ENCODE measurements at regions not wholly inside any gene's neighbourhood (a gene's known extent, or its start where the extent isn't known, plus 50 kb on each side); places are given as distances from the start of the nearest gene placed in this dataset.

DNA sequence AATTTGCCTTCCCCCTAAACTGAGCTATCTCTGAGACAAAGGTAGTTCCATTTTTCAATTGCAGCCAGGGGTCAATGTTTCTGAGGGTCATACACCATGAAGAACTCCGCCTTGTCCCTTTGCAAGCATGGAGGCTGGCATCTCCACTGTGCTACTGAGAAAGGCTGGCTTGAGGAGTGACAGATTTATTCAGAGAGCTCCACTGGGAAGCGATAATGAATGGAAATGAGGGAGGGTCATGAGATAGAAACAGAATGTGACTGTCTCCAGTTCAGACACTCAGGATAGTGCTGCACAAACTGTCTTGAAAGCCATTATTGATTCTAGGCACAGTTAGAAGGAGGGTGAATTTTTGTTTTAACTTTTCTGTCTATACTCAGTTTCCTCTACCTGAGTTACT is 197.5 kb downstream of the ZNF326 start:
- no peak for DNase-seq

DNA sequence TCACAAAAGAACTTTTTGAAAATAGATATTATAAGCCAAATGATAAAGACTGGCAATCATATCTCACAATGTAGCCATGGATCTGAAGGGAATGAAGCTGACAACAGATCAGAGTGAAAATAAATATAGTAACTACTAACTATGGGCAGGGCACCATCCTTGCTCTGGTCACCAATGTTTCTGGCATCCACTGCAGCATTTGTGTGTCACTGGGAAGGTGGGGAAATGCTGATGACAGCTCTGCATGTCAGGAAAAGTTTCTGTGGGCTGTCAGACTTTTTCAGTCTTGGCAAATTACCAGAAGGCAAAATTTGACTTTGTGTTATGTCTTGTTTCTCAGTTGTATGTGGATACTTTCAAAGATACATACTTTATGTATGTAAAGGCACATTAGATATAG is 195.6 kb downstream of the ZNF326 start:
- DNase-seq, result no peak

DNA sequence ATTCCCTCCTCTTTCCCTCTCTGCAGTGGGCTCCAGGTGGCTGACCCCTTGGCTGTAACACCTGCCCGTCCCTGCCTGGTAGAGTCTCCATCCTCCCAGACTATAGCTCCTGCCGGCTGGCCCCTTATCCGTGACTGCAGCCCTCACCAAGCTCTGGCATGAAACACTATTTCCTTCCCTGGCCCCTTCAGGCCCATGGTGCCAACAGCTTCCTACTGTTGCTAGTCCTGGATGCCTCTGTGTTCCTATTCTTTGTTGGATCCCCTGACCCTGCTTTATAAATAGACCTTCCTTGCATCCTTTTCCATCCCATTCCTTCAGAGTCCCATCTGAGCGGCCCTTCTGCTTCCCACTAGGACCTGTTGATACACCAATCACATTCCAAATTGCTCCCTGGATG is 195.0 kb downstream of the ZNF326 start:
- DNase-seq, result no peak

DNA sequence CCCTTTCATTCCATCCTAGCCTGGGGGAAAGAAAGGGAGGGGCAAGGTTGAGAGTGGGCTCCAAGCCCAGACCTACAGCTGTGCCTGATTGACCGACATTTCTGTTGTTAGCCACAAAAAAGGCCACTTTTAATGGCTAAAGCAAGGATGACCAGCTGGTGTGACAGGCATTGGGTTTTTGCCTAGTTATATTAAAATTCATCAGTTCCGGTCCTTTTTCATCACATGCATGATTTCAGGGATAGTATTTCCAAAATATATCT is 192.3 kb downstream of the ZNF326 start:
- DNase-seq, result no peak

DNA sequence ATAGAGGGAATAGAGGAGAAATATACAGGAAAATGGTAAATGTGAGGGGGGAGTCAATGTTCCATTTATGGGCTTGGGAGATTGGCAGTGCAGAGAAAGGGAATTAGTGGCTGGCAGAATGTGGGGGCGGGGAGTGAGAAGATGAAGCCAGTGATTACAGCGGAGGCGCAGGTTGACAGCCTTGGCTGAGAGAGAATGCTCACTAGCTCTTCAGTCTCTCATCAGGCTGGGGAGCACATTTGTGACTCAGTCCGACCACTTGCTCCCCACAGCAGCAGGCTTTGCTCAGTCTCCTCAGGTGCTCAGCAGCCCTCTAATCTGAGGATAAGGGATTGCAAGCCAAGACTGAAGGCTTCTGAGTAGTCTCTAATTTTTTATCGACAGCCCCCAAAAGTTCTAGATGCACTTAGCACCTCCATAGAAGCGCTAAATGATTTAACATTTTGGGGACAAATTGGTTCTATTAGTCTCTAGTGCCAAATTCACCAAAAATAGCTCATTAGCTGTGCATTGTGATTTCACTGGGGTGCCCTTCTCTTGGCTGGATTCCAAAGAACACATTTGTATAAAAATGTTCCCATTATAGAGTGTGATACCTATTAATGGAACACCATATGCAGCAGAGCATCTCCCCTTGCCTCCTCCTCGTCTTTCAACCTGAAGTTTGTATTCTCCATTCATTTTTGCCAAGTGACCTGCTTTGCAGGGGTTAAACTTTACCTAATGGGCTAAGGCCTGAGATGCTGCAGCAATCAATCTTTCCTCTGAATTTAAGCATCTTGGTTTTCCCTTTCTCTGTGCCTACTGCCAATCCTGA is 191.8 kb downstream of the ZNF326 start:
- DNase-seq, result no peak

DNA sequence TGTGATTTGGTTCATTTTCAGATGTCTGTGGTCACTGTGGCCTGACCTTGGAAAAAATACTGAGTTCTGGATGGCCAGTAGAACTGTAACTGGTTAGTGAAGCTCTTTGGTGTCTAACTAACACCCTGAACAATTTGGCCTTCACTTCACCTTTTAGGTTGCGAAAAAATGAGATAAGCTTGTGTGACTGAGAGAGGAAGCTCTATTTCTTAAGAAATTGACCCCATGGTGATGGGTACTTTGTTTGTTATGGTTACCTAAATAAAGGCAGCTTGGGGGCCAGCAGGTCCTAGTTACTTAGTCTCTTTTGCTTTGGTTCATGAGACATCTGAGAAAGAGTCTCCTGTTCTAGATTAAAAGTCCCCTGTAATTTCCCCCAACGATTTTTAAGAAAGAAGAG is 181.6 kb downstream of the ZNF326 start:
- peak in 1 of 2 donors; percentile 12 for DNase-seq

DNA sequence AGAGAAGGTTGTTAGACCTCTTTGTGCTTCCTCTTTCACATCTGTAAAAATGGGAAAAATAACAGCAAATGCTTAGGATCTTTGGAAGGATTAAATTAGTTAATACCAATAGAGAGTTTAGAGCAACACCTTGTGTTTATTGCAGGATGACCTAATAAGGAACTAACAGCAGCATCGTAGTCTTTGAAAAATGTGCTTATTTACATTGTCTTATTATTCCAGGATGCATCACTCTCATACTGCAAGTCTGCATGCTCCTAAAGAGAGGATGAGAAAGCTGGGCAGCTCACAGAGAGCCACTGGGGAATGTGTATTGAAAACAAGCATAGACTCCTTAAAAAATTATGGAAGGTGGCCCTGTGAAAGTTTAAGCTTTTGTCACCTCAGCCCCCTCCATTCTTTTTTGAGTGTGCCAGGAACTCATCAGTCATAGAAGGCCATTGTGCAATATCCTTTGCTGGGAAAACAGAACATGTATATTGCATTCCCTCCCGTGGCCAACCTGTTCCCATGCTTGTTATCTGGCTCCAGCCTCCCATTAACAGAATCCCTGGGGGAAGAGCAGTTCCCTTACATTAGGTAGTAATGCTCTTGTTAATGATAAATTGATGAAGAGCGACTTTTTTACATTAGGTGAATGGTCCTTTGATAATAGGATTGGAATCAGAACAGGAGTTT is 180.7 kb downstream of the ZNF326 start:
- DNase-seq, result no peak

DNA sequence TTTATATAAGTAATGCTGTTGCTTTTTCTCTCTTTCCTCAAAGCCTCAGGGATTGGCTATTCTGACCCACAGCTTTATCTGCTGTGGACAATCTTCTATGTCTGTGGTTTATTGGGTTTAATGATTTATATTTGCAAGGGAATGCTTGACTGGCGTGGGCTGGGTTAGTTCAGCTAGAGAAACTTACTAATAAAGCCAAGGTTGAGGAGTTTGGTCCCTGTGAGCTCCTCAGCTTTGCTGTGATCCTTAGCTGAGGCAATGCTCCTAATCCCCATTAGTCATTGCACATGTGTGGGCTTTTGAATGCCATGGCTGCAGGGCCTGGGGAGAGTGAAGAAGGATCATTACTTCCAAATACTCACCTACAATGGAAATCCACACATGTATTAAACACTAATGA is 179.3 kb downstream of the ZNF326 start:
- DNase-seq, result no peak

DNA sequence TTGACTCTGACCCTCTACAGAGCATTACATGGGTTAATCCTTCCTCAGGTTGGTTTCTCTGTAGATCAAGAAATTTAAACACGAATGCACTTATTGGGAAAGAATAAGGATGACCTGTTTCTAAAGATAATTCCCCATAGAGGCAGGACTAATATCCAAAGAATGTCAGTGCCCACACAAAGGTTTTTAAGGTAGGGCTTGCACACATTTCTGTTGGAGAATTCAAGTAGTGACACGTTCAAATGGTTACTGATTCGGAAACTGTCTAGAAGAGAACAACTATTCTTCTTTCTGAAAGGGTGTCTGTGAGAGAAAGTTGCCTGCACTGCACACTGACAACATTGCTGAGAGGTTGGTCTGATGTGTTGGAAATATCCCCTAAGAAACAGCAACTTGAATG is 167.3 kb downstream of the ZNF326 start:
- DNase-seq, result no peak

DNA sequence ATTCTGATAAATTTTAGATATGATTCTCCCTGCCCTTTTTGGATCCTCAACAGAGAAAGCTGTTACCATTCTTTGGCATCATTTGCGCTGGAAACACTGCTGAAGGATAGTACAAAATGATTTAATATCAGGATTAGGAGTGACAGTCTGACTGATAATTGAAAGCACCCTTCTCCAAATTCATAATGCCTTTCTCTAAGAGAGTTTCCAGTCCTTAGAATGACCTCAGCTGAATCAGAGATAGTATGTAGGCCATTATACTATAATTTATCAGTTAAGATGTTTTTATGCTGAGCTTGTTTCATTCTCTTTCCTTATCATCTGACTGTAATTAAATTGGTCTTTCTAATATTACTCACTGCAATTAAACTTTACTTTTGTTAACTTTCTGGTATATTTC is 166.7 kb downstream of the ZNF326 start:
- DNase-seq, result no peak

DNA sequence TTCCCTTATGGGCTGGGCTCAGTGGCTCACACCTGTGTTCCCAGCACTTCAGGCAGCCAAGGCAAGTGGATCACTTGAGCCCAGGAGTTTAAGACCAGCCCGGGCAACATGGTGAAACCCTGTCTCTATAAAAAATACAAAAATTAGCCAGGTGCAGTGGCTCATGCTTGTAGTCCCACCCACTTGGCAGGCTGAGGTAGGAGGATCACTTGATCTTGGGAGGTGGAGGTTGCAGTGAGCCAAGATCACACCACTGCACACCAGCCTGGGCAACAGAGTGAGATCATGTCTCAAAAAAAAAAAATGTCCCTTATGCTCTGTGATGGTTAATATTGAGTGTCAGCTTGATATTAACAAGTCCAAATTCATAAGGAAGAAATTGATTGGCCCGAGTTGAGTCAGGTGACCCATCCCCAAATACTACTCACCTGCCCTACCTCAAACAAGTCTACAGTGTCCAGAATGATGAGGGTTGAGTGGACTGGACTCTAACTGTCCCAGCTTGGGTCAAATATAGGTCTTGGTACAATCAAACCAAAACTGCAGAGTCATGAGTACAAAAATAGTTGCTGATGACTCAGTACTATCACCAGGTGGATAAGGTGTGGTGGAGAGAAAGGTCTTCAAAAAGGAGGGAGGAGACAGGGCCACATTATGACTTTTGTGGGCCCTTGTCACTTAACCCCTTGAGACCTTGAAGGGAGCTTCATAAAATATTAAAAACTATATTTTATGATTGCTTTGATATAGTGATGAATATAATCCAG is 161.0 kb downstream of the ZNF326 start:
- DNase-seq, result no peak

DNA sequence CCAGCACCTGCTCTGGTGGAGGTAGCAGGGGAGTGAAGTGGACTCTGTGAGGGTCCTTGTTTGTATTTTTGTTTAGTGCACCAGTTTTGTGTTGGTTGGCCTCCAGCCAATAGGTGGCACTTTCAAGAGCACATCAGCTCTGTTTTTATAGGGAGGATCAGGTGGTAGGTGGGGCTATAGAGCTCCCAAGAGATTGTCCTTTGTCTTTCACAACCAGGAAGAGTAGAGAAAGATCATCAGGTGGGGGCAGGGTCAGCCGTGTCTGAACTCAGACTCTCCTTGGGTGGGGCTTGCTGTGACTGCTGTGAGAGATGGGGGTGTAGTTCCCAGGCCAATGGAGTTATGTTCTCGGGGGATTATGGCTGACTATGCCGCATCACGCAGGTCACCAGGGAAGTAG is 159.8 kb downstream of the ZNF326 start:
- no peak for DNase-seq

DNA sequence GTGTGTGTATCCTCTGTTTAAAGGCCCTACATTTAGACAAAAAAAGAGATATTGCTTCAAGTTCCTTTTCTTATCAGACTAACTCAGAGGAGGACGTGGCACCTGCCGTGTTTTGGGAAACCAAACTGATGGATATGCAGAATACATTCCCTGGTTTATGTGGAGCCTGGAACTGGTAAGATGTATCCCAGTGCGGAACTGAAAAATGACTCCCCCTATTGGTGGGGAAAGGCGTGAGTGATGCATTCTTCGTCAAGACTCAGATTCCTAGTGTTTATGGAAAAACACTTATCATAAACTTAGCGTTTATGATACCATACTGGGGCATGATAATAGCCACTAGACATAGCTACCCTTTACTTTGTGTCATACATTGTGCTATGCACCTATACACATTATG is 154.2 kb downstream of the ZNF326 start:
- DNase-seq, result no peak

DNA sequence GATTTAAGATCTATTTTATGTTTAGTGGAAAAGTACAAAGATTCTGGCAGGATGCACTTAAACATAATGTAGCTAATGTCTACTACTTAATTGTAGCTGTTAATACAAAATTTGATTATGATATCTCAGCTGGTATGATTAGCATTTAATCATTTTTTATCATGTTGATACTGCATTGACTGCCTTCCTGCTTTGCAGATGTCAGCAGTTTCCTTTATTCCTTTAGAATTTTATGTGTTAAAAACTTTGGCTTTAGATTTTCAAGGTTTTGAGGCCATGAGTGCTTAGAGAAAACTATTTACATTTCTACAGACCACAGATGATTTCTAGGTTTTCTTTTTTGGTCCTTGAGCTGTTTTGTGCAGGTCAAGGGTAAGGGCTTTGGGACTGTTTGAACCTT is 152.2 kb downstream of the ZNF326 start:
- no peak for DNase-seq

DNA sequence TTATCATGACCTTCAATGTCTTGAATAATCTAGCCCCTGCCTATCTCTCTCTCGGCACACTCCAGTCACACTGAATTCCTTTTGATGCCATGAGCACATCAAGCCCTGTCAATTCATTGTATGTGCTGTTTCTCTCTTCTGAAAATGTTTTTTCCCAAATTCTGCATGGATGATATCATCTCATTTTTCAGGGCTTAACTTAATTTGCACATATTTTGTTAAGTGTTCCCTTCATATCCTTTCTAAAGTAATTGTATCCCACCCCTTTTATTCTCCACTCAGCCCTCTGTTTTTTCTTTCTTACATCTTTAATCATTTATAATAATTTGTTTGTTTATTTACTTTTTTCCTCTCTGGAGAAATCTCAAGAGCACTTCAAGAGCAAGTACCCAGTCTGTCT is 149.9 kb downstream of the ZNF326 start:
- no peak for DNase-seq

DNA sequence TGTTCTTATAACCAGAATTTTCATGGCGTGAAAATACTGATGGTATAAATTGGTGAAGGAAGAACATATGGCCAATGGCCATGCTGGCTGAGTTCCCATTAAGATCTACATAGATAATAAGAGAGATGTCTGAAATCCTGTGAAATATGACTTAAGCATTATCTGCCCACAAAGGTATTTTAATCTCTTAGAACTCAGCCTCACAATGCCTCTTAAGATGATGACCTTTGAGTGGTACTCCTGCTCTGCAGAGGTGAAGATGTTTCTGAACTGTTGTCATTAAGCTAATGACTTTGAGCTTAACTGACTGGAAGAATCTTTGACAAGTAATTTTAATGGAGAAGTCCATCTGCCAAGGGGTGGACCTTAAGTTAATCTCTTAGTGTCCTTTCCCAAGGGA is 148.7 kb downstream of the ZNF326 start:
- DNase-seq, result no peak

DNA sequence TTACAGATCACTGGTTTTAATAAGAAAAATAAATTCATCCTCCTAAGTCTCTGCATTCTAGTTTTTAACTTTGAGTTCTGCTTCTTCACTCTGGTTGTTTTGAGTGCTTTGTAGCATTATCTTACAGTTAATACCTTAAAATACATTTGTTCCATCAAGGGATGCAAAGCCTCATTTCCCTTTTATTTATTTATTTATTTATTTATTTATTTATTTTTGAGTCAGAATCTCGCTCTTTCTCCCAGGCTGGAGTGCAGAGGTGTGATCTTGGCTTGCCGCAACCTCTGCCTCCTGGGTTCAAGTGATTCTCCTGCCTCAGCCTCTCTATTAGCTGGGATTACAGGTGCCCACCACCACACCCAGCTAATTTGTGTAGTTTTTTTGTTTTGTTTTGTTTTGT is 147.8 kb downstream of the ZNF326 start:
- DNase-seq, result no peak

DNA sequence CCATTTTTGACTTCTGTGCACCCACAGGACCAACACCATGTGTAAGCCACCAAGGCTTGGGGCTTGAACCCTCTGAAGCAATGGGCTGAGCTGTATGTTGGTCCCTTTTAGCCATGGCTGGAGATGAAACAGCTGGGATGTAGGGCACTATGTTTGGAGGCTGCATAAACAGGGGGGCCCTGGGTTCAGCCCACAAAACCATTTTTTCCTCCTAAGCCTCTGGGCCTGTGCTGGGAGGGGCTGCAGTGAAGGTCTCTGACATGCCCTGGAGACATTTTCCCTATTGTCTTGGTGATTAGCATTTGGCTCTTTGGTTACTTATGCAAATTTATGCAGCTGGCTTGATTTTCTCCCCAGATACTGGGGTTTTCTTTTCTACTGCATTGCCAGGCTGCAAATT is 144.9 kb downstream of the ZNF326 start:
- DNase-seq, result no peak

DNA sequence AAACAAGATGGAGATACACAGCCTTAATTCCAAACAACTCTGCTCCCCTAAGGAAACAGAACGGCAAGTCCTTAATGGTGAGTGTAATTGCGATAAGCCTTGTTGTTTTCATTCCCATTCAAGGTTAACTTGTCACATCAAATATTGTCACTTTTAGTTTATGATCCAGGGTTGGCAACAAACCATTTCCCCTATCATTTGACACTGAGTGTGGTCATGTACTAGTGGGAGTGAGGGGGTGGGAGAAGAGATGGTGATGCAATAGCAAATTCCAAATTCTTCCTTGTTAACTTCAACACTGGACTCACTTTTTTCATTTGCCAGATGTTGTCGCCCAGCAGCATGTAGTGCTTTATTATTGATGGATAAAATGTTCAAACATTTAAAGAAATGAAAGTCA is 140.4 kb downstream of the ZNF326 start:
- peak; percentile 14 to 34 for DNase-seq

DNA sequence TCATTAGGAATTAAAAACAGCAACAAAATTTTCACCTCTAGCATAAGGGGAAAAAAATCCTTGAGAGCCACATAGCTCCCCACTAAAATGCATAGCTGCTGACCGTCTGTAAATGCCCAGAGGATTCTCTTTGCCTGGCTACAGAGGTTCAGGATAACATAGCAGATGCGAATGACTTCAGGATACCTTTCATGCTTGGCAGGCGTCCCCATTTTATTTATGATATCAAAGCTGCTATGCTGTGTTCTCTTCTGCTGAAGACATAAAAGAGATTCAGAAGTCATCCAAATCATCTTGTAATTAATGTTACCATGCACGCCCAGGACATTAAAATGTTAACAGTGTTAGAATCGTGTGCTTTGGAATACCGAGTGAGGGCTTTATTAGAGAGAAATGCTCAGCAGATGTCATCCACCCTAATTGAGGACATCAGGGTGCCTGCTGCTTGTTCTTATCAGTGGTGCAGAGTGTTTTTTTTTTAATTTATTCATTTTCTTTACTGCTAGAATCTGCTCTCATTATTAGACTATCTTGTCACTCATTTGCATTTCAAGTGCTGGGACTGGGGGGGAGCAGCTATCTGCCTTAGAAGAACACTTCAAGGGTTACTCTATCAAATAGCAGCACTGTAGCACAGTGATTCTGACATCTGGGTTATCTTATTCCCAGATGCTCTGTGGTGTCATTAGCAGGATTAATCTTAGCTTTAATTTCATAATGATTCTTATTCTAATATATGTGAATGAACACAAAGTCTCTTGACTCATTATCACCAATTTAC is 139.5 kb downstream of the ZNF326 start:
- DNase-seq, result no peak

DNA sequence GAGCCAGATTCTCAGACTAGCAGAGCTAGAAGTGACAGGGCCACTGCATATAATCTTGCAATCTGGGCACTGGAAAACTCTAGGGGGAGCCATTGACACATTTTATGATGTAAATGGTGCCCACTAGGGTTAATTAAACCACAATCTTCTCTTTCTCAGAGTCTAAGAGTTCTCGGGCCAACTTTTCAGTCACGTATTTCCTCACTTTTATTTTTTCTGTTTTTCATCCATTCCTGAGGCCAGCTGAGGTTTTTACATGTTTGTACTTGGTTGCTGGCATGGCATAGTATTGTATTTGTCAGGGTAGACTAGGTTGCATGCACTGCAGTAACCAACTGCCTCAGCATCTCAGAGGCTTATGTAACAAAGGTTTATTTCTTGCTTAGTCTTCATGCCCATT is 138.2 kb downstream of the ZNF326 start:
- DNase-seq, result peak; percentile 28 to 36

DNA sequence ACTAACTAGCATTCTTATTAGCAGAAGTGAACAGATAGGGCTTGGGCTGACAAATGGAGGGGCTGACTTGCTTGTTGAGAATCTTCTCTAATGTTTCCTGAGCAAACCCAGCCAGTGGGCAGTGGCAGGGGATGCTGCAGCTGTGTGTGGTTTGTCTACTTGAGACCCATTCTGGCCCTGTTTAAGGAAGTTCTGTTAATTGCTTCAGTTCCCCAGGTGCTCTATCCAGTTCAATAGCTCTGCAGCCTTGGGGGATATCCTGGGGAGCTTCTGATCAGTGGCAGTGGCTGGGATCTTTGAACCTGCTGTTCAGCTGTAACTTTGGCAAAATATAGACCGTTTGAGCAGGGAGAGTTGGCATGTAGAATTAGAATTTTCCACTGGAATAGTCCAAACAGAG is 137.4 kb downstream of the ZNF326 start:
- DNase-seq, result no peak

DNA sequence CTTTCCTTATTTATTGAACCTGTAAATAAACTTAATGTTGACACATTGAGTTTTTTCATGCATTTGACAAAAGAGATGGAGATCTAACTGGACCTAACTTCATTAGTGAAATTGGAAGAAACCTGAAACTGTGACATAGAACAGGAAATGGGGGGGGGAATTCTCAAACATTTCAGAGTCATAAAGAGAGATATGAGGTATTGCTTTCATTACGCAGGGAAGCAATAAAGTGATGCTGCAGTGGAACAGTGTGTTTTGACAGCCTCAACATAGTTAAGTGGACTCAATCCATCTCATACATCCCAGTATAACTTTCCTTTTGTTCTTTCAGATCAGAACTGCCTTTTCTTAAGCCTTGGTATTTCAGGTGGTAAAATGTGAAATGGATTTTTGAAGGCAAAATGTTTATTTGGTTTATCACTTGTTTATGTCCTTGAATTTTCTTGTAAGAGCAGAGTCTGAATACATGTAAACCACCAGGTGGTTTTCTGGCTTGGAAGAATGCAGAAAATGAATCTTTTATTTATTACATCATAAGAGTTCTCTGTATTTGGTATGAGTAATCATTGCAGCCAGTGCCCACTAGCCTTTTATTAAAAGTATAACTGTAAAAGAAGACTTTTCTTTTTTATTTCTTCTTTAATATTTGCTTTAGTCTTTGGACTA is 132.5 kb downstream of the ZNF326 start:
- no peak for DNase-seq
